GM18907 (cell line): ENCODE measurements at regions not wholly inside any gene's neighbourhood (a gene's known extent, or its start where the extent isn't known, plus 50 kb on each side); places are given as distances from the start of the nearest gene placed in this dataset.
"Not testable (repeated sequence)": the region's sequence is repeated elsewhere in the genome, so short reads cannot be mapped to it uniquely, and the experiment has no call there.

Source experiments
- ATAC-seq: cut with Tn5 transposase; IDR thresholded peaks from one replicate; pipeline ENCODE4 v1.9.1; 2021; ENCODE audit warnings: mild to moderate bottlenecking, moderate library complexity; ENCODE audit not compliant: unreplicated experiment

DNA sequence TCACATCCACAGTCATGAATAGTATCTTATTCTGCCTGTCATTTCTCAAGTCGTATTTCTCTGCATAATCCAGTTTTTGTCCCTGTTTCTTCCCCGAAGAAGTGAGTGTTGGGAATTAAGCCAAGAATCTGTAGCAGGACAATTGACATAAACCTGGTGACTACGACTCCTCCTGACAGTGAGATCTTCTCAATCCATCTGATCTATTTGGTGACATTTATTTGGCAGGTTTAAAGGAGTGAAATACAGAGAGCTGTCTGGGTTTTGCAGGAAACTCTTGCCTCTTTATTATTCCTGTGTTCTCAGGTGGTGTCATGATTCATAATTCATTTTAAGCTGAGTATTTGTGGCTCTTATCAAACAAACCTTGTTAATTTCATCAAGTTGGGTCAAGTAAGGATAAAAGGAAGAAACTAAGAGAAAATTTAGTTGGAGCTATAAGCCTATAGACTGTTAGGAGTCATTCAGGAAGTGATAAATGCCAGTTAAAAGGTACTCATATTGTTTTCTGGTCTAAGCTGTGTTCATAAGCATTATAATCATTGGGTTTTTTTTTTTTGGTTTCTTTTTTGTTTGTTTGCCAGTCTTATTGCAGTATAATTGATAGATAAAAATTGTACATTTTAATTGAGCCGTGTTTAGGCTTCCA is 95.9 kb upstream of the PCSK1 start:
- ATAC-seq = no peak

DNA sequence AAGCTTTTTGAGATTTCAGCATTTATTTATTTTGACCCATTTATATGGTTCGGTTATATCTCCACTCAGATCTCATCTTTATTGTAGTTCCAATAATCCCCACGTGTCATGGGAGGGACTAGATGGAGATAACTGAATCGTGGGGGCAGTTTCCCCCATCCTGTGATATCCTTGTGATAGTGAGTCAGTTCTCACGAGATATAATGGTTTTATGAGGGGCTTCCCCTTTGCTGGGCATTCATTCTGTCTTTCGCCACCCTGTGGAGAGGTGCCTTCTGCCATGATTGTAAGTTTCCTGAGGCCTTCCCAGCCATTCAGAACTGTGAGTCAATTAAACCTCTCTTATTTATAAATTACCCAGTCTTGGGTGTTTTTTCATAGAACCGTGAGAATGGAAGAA is 96.5 kb upstream of the PCSK1 start:
- no peak for ATAC-seq

DNA sequence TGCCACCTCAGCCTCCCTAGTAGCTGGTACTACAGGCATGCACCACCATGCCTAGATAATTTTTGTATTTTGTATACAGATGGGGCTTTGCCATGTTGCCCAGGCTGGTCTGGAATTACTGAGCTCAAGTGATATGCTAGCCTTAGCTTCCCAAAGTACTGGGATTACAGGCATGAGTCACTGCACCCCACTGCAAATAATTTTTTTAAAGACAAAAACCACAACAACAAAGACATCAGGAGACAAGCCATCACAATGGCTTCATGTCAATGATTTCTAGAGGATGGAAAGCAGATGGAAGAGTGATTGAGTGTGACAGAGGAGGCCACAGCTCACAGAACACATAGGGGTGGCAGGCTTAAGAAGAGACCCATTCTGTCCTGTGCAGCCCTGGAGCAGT is 97.9 kb upstream of the PCSK1 start:
- no peak for ATAC-seq

DNA sequence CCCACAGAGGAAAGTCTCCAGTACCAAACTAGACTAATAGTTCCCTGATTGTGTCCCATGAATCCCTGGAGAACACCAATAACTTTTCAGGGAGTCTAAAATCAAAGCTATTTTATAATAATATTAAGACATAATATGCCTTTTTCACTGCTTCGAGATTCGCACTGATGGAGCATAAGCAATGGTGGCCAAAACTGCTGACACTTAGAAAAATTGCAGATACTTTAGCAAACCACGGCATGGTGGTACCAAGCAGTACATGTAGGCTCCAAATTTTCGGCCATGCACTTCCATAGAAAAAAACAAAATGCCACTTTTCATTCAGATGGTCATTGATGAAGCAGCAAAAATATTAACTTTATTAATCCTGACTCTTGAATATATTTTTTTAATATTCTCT is 100.3 kb upstream of the PCSK1 start:
- no peak for ATAC-seq

DNA sequence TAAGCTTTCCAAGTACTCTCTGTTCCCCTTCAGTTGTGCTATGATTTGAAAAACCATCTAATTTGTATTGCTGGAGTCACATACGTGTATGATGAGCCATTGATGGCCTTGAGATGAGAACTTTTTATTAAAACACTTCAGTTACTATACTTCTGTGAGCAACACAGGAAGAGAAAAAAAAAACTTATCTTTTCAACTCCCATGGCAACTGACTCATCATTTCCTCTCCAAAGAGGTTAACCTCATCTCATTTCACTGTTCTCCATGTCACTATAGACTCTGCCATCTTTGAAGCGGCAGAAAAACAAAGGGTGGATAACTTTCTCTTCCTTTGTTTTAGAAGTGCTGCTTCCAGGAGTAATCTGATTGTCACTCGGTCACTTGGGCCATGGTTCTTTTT is 104.3 kb upstream of the PCSK1 start:
- no peak for ATAC-seq

DNA sequence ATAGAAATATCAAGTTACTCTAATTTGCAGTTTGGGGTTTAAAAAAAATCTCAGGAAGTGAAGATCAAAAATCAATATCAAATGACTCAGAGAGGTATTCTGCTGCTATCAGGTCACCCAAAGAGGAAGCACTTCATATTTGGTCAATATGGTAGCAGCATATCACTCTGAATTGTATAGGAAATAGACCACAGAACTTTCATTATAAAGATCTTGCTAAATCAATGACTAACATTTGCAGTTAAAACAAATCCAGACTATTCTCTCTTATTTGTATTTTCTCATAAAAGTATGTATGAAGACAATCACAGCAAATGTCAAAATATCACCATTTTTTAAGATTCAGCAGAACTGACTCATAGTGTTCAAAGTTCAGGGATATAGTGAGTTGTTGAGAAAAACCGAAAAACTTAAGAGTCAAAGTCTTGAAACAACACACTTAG is 105.8 kb upstream of the PCSK1 start:
- ATAC-seq = no peak

DNA sequence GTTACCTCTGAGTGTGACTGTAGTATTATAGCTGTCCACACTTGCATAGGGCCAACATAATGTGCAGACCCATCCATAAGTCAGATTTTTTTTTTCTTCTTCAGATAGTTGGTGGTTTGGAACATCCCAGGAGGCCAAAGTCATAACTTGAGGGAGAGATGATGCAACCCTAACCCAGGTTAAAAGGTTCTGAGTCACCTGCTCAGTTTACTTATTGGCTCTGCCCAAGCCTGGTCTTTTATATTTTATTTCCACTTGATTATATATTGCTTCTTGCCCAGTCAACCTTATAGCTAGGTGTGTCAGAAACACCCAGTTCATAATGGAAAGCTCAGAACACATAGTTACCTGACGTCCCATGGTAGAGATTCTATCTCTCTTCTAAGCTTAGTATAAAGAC is 113.1 kb upstream of the PCSK1 start:
- no peak for ATAC-seq

DNA sequence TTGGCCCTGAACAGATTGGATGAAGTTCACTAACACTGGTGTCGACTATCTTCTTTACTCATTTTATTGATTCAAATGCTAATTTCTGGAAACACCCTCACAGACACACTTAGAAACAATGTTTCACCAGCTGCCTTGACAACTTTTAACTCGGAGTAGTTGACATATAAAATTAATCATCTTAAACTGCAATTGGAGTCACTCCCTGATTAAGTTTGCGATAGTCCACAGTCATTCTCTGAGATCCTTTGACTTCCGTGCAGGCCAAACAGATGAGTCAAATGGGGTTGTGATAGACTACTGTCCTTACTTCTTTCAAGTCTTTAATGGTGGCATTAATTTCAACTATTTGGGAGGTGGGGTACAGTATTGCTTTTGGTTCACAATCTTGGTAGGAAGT is 114.4 kb upstream of the PCSK1 start:
- ATAC-seq = no peak

DNA sequence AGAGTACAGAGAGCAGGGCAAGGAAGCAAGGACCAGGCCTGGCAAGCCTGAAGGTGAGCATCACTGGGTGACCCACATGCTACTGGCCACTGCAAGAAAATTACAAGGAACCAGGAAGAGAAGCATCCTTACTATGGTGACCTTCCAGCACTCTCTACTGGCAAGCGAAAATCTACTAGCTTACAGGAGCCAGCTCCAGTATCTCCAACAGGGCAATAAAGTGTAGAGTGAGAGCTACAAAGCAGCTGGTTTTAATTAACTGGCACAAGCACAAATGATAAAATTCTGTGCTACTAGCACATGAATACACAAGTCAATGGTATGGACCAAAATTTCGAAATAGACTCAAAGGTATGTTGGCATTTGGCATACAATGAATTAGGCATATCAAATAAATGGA is 113.3 kb upstream of the CAST start:
- no peak for ATAC-seq

DNA sequence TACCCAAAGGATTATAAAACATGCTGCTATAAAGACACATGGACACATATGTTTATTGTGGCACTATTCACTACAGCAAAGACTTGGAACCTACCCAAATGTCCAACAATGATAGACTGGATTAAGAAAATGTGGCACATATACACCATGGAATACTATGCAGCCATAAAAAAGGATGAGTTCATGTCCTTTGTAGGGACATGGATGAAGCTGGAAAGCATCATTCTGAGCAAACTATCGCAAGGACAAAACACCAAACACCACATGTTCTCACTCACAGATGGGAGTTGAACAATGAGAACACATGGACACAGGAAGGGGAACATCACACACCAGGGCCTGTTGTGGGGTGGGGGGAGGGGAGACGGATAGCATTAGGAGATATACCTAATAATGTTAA is 101.3 kb upstream of the CAST start:
- ATAC-seq = not testable (repeated sequence)

DNA sequence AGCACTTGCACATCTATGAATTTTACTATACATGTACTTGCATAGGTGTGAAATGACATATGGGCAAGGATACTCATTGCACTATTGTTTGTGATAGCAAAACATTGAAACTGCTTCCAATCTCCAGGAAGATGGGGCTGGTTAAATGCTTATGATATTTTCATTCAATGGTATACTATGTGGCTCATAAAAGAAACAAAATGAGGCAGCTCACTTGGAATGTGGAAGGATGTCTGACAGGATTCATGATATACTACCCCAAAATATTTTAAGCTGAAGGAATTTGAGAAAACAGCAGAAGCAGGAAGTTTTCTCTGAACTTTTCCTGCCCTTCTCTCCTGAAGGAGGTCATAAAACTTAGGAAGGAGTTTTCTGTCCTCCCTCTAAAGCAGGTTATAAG is 99.6 kb upstream of the CAST start:
- ATAC-seq = no peak

DNA sequence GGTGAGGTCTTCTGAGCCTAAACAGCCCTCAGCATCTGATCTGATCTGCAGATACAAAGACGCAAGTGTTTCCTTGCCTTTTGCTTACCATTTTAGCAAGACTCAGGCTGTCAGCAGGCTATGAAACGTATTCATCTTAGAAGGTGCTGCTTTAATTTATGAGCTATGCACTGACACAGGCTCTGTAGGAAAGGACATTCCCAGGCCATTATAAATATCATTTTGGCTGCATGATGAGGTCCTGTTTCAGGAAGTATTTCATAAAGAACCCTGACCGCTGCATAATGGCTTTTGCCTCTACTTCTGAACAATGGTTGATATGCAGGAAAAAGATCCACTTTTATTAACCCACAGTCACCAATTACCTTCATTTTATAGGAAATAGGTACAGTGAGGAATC is 98.4 kb upstream of the CAST start:
- ATAC-seq = no peak

DNA sequence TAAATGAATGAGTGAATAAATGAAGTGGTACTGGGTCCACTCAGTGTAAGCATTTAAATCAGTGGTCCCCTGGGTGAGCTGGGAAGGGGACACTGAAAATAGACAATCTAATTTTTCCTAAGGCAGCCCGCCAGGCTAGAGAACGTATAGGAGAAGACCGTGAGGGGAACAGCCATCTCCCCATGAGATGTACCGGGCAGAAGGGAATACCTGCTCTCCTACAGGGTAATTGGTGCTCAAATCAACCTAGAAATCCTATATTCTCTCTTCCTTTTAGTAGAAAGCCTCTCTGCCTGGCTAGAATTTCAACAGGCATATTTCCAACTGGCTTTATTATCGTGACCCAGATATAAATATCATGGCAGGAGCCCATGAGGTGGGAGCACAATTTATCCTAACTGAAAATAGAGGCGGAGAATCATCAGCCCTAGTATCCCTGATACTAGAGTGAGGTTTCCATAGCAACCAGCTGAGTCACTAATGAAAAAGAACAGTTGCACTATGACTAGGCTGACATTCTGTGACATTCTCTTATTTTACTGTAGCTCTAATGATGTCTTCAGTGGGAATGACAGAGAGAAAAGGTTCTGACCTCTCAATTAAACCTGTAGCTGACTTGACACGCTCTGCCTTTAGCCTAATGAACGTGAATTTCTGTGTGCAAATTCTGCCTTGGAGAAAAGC is 96.5 kb upstream of the CAST start:
- no peak for ATAC-seq

DNA sequence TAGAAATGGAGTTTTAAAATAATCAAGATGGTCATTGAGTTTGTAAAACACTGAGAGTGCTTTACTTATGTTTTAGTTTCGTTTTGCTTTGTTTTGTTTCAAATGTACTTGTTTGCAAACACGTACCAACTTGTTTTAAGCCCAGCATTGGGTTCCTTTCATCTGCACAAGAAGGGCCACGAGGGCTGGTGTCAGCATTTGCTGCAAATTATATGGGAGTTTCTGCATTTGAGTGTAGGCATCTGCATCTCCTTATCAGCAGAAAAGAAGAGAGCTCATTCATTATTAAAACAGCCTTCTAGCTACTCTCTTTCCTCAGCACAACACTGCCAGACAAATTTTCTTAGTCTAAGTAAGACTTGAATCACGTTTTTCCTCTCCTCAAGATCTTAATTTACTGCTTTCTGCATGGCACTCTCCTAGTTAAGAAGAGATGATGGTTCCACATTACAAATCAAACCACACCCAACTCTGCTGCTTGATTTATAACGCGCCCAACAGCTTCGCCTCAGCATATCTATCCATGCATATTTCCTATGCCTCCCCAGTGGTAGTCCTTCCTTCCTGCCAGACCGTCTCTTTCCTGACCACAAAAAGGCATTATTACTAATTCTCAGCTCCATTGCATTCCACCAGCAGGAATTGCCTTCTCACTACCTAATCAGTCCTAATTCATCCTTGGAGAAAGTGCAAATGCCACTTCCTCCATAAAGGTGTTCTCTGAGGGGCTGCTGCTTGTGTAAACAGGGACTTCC is 95.2 kb upstream of the CAST start:
- ATAC-seq = no peak

DNA sequence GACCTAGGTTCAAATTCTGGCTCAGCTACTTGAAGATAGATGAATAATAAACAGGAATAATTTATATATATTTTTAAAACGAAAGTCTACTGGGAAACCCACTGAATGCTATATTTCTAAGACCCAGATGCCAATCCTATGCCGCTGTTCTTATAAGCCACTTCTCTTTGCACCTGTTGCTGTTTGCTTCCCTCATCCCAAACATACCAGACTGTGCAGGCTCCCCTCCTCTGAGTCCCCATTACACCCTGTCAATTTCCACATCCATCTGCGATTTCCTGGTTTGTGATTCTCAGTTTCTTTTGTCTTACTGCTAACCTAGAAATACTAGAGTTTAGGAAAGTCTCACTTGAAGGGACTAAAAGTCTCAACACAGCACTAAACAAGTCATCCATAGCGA is 92.8 kb upstream of the CAST start:
- ATAC-seq = no peak

DNA sequence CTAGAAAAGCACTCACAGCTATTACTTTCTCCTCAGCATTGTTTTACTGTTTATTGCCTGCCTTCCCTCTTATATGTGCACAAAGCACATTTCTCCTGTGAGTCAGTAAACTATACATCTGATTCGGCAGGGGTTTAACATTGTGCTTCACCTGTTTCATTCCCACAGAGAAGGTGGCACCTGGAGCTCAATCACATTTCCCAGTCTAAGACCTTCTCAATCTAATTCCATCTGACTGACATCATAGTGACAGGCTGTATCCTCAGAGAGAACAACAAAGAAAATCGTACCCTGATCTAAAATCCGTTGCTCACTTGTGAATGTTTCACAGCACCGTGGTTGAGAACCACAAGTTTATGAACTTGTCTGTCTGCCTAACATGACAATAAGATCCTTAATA is 92.4 kb upstream of the CAST start:
- ATAC-seq = no peak

DNA sequence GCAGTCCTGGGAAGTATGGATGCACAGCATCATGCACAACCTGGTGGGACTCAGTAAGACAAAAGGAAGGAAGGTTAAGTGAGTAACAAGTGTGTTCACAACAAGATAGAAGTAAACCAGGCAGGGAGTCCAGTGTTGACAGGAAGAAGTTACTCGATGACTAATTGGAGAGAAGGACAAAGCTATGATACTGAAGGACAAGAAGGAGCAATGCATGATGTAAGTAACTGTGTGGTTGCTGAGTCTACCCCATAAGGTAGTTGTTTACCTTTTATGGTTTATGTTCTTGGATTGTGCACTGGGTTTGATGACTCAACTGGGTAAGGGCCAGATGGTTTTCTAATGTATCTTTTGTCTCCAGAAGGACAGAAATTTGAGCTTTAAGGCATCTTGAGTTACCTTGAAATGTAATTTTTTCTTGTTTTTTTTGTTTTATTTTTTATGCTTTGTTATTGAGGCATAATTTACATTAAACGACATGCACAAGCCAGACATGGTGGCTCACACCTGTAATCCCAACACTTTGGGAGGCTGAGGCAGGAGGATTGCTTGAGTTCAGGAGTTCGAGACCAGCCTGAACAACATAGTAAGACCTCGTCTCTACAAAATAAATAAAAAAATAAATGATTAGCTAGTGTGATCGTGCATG is 89.2 kb upstream of the CAST start:
- ATAC-seq = no peak

DNA sequence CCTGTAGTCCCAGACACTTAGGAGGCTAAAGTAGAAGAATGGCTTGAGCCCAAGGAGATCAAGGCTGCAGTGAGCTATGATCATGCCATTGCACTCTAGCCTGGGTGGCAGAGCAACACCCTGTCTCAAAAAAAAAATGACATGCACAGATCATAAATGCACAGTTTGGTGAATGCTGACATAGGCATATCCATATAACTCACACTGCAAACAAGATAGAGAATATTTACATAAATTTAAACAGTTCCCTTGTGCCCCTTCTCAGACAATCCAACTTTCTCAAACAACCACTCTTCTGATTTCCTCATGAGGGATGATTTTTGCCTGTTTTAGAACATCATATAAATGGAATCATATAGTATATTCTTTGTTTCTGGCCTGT is 88.7 kb upstream of the CAST start:
- ATAC-seq = no peak

DNA sequence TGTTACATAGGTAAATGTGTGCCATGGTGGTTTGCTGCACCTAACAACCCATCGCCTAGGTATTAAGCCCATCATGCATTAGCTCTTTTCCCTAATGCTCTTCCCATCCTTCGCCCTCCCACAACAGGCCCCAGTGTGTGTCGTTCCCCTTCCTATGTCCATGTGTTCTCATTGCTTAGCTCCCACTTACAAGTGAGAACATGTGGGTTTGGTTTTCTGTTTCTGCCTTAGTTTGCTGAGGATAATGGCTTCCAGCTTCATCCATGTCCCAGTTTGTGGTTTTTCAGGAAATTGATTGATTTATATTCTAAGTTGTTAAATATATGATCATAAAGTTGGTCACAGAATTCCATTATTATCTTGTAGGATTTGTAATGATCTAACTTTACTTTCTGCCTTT is 85.3 kb upstream of the CAST start:
- no peak for ATAC-seq

DNA sequence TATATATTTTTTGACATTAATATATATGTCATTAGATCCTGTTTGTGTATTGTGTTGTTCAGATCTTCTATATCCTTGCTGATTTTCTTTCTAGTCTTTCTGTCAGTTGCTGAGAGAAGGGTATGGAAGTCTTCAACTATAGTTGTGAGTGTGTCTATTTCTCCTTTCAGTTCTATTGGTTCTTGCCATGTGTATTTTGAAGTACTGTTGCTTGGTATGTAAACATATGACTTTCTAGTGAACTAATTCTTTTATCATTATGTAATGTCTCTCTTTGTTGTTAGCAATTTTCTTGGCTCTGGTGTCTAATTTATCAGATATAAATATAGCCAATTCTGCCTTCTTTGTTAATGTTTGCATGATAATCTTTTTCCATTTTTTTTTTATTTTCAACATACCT is 84.3 kb upstream of the CAST start:
- ATAC-seq = no peak

DNA sequence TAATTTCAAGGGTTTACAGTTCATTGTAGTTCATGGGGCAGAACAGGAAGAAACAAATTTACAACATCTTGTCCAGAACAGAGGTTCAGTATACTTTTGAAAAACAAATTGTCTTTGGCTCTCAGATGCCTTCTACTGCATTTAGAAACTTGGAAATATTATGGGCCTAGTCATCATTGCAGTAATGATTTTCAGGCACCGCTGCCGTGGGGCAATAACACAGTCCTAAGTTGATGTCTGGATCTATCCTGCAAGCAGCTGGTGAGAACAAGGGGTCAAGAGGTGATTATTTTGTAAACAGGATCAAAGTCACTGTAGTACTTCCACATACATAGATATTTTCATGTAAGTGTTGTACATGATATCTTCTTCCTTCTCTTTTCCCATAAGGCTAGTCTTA is 82.5 kb upstream of the CAST start:
- ATAC-seq = no peak

DNA sequence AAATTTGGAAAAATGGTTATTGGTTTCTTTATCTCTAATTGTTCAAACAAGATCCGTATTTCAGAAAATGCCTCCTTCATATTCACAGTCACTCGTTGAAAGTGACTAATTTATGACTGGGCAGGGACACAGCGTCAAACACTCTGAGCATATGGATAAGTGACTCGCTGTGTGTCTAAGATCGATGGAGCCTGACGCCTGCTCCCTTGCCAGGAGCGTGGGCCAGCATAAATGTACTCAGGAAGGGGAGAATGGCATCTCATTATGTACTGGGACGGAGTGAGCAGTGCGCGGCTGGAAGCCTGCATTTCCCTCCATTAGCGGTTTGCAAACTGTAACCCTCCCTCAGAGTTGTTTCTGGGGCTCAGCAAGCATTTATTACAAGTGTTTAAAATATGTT is 79.8 kb upstream of the CAST start:
- ATAC-seq = no peak
